Forelimb muscle (tissue), 1 donor: ENCODE measurements at regions not wholly inside any gene's neighbourhood (a gene's known extent, or its start where the extent isn't known, plus 50 kb on each side); places are given as distances from the start of the nearest gene placed in this dataset.

Experiments
- DNase-seq: peaks from one replicate; pipeline ENCODE4 v3.0.0-alpha.2; 2013; ENCODE audit warnings: low read depth

DNA sequence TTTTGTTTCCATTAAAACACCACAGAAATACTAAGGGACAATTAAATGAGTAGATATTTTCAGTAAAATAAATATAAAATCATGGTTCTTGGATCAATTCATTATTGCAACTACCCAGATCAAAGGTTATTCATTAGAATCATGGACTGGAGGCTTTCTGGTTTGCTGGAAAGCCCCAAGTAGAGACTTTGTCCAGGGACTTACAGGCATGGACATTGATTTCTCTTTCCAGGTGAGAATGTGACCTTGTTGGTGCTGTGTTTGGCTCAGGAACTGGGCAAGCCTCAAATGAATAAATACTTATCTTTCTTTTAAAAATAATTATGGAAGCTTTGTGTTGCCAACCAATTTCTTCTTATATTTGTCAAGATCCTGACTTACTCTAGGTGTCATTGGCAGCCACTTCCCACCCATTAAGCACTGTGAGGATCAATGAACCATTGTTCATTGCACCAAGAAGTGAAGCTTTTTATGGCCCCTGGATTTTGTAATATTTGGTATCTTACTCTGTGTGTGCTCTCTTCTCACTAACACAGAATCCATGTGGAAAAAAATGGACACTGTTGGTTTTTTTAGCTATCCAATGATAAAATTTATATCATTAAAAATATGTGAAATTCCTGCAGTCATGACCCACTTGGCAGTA lies 205.8 kb upstream of the NRXN1 start:
- DNase-seq = no peak

GRCh38 chr2:51232027-51232426 lies 200.1 kb upstream of the NRXN1 start:
- DNase-seq = no peak

GRCh38 chr2:51231071-51231470 lies 199.1 kb upstream of the NRXN1 start:
- no peak for DNase-seq

GRCh38 chr2:51225377-51225776 lies 193.4 kb upstream of the NRXN1 start:
- no peak for DNase-seq

DNA sequence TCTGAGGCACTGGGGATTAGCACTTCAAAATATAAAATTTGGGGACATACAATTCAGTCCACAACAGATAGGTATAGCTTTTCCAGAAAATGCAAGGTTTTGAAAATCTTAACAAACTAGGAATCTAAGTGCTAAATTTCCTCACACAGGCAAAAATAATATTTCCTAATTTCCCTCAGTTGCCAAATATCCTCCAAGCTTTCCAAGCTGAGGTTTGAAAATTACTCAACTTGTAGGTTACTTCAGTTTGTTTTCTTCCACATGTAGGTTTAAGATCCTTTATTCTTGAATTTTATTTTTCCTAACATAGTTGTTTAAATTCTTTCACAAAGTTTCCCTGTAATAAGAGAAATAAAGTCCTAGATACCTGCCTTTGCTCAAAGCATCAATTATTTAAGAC lies 192.9 kb upstream of the NRXN1 start:
- no peak for DNase-seq

- no peak for DNase-seq
Measured at GRCh38 chr2:51222106-51222505, 190.2 kb upstream of the NRXN1 start.

DNA sequence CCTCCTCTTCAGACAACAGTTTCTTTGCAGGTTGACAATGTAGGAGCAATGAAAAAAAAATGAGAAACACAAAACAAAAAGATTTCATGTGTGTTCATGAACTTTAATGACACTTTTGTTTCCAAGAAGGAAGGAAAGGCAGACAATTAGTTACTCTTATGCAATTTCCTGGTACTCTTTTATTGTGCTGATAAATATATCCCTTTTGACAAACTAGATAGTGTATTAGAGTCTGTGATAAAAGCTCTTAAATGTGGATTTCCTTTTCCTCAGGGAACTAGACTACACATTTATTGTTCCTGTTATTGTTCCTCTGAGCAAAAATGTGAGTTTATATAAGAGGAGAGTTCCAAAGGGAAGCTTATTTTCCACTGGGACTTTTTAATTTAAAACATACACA lies 188.7 kb upstream of the NRXN1 start:
- DNase-seq = no peak

GRCh38 chr2:51220080-51220479 lies 188.1 kb upstream of the NRXN1 start:
- no peak for DNase-seq

GRCh38 chr2:51219468-51219867 lies 187.5 kb upstream of the NRXN1 start:
- DNase-seq = no peak

DNA sequence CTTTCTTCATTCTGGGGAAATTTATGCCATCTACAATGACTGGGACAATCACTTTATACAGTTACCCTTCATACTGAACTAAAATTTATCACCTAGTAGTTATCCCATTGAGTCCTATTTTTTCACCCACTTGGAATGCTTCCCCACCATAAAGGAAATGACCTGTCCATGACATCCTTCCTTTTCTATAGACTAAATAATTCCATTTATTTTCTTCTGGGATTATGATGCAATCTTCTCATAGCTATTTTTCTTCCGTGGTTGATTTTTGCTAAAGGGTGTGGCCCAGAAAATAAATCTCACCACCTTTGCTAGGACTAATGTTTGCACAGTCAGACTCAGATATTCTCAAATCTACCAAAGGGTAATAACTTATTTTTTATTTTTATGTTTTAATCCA lies 186.1 kb upstream of the NRXN1 start:
- DNase-seq = no peak

DNA sequence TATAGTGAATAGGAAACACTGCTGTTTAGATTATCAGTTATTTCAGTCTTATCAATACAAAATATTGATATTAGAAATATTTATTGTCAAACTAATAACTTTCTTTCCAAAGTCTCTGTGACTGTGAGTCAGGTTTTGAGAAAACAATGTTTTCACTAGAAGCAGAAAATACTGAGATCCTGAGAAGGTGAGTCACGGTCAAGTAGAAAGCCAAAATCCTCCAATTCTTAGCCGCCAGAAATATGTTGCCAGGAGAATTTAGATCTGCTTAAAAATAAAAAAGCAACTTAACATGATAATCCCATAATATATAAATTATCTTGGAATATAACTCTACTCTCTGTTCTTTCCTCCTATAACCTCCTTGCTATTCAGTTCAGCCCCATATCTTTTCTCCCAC lies 181.9 kb upstream of the NRXN1 start:
- DNase-seq = no peak

GRCh38 chr2:51212374-51212773 lies 180.4 kb upstream of the NRXN1 start:
- no peak for DNase-seq

DNA sequence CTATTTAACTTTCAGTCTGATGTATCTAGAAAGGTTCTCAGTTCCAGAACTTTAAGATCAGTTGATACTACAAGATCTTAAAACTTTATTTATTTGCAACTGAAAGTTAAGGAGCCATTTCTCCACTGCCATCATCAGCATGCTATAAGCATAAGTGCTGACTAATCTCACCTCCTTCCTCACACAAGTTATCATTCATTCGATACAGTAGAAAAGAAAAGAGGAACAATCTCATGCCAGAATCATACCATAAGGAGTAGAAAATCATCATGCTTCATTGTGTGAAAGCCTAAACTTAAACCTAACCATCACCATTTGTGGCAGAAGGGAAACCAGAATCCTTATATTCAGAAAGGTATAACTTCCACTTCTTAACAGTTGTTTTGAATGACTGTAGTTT lies 176.6 kb upstream of the NRXN1 start:
- DNase-seq = no peak

- no peak for DNase-seq
Measured at GRCh38 chr2:51201295-51201694, 169.4 kb upstream of the NRXN1 start.

- DNase-seq = no peak
Measured at GRCh38 chr2:51194656-51195055, 162.7 kb upstream of the NRXN1 start.

GRCh38 chr2:51170273-51170672 lies 138.3 kb upstream of the NRXN1 start:
- no peak for DNase-seq

DNA sequence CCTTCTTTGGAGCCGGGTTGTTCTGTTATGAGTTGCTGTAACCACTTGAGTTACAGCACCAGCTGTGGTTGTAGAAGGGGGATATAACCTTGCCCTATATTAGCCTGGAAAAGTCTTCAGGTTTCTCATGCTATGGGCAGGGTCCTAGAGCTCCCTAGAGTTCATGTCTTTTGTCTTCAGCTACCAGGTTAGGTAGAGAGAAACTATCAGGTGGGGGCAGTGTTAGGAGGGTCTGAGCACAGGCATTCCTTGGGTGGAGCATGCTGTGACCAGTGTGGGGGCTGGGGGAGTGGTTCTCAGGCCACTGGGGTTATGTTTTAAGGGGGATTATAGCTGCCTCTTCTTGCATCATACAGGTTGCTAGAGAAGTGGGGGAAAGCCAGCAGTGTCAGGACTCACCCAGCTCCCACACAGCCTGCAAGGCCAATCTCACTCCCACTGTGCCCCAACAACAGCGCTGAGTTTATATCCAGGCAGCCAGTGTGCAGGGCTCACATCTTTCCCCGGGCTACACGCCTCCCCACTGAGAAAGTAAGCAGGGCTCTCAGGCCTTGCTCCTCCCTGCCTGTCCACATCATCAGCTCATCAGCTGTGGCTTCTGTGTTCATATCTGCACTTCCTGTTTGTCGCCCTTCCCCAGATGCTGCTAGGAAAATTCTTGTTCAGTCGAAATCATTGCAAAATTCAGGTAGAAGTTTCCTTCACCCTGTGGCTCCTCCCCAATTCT lies 133.8 kb upstream of the NRXN1 start:
- DNase-seq = no peak

GRCh38 chr2:51158251-51158650 lies 126.3 kb upstream of the NRXN1 start:
- DNase-seq = no peak

DNA sequence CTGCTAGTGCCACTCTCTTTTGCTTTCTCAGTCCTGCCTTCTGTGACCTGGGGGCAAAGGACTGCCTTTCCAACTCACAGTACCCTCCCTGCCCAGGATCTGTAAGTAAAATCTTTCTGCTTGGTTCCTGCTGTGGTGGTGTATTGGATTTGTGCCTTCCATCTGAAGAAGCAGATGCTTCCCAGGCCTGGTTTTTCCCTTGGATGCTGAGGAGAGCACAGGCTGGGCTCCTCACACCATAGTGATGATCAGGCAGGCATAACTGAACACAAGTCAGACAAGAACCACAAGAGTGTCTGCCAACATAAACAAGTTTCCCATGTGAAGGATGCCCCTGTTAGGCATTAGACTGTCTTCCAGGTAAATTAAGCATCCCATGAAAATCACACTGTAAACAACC lies 121.3 kb upstream of the NRXN1 start:
- no peak for DNase-seq

- no peak for DNase-seq
Measured at GRCh38 chr2:51151490-51152140, 119.7 kb upstream of the NRXN1 start.

- no peak for DNase-seq
Measured at GRCh38 chr2:51149725-51150124, 117.8 kb upstream of the NRXN1 start.

DNA sequence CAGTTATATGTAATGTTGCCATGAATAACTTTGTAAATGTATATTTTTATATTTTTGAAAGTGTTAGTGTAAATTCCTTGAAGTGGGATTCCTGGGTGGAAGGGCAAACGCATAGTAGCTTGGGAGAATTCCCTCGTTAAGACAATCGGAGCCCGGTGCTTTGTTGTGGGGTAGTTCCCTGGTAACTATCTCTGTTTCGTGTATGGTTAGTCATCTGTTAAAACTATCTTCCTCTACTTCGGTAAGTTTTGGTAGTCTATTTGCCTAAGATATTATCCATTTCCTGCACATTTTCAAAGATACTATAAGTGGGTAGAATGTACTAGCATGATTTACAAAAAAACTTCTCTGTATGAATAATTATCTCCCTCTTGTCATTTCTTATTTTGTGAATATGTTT lies 113.8 kb upstream of the NRXN1 start:
- no peak for DNase-seq

GRCh38 chr2:51120754-51121280 lies 88.9 kb upstream of the NRXN1 start:
- no peak for DNase-seq
